Activated gamma-delta T cell (primary cell): ENCODE measurements at regions not wholly inside any gene's neighbourhood (a gene's known extent, or its start where the extent isn't known, plus 50 kb on each side); places are given as distances from the start of the nearest gene placed in this dataset.
"Not testable (repeated sequence)": the region's sequence is repeated elsewhere in the genome, so short reads cannot be mapped to it uniquely, and the experiment has no call there.

Experiments used
- DNase-seq: peaks from one replicate; lab custom pipeline; 2025; lab: John Stamatoyannopoulos, UW

DNA sequence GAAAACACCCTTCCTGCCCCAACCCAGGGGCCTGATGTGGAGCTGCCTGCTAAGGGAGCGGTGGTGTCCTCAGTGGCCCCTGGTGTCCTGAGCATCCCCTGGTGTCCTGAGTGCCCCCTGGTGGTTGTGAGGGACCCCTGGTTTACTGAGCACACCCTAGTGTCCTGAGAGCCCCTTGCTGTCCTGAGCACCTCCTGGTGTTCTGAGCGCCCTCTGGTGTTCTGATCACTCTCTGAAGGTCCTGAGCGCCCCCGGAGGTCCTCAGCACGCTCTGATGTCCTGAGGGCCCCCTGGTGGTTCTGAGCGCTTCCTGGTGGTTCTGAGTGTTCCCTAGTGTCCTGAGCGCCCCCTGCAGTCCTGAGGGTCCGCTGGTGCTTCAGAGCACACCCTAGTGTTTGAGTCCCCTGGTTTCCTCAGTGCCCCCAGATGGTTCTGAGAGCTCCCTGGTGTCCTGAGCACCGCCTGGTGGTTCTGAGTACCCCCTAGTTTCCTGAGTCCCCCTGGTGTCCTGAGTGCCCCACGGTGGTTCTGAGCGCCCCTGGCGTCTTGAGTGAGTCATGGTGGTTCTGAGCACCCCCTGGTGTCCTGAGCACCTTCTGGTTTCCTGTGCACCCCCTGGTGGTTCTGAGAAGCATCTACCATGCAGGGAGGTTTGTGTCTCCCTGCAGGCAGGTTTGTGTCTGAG lies 1004.2 kb downstream of the TMEM121 start:
- no peak for DNase-seq

DNA sequence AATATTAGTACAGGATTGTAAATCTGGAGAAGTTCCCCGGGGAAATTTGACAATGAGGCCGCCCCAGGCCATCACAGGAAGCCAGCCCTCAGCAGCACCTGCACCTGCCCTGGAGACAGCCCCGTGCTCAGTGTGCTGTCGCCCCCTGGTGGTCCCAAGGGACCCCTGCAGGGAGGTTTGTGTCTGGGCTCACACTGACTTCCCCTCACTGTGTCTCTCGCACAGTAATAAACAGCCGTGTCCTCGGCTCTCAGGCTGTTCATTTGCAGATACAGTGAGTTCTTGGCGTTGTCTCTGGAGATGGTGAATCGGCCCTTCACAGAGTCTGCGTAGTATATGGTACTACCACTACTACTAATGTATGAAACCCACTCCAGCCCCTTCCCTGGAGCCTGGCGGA lies 1011.2 kb downstream of the TMEM121 start:
- DNase-seq: not testable (repeated sequence)

DNA sequence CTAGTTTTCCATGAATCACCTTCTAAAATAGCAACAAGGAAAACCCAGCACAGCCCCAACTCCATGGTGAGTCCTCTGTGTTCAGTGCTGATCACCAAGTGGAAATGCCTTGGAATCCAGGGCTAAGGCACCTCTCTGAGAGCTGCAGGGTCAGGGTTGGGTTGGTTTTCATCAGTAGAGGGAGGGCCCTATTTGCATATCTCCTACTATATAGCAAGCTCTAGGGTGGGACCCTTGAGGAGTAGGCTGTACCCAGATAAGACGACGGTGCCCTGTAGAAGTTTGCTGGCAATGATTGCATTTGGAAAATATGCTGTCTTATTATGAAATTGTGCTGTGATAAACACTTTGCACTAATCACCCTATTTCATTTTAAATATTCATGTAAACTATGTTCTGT lies 1011.8 kb downstream of the TMEM121 start:
- DNase-seq: no peak

DNA sequence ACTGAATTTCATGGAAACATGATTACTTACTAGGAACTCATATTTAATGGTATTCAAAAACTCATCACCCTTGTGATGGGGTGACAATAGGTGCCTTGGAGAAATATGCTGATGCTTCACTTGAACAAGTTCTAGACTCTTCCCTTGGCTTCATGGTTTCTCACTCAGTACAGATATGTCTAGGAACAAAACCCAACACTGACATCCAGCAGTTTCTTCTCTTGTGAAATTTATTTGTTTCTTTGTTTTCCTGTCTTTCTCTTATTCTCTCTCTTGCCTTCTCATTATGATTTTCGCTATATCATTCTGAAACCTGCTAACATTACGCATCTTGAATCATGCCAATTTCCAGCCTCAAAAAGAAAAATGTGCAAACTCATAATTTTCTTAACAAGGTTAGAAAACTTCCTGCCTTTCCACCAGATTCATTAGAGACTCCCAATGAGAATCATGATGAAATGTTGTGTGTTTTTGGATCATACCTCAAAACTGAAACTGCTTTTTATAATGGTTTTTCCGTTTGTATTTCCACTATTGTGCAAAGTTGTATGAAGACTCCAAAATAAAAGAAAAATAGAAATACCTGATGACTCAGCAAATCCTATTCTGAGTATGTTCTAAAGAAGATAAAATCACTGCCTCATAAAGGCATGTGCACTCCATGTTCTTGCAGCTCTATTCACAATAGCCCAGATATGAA lies 1021.5 kb downstream of the TMEM121 start:
- DNase-seq: no peak

DNA sequence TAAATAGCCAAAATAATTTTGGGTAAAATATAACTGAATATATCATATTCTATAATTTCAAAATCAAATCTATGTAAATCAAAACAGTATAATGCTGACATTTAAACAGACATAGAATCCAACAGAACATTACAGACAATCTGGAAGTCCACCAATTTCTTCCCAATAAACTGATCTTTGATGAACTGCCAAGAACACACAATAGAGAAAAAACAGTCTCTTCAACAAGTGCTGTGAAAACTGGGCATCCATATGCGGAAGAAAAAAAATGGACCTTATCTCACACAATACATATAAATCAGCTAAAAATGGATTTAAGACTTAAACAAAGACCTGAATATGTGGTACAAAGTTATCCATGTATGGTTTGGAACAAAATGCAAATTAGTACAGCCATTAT lies 1022.7 kb downstream of the TMEM121 start:
- DNase-seq: no peak

DNA sequence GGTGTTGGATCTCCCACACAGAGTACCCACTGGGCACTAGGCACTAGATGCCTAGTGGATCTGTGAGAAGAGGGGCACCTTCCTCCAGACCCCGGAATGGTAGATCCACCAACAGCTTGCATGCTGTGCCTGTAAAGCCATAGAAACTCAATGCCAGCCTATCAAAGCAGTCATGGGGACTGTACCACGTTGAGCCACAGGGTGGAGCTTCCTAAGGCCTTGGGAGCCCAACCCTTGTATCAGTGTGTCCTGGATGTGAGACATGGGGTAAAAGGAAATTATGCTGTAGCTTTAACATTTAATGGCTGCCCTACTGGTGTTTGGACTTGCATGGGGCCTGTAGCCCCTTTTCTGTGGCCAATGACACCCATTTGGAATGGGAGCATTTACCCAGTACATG lies 1024.9 kb downstream of the TMEM121 start:
- DNase-seq: no peak

DNA sequence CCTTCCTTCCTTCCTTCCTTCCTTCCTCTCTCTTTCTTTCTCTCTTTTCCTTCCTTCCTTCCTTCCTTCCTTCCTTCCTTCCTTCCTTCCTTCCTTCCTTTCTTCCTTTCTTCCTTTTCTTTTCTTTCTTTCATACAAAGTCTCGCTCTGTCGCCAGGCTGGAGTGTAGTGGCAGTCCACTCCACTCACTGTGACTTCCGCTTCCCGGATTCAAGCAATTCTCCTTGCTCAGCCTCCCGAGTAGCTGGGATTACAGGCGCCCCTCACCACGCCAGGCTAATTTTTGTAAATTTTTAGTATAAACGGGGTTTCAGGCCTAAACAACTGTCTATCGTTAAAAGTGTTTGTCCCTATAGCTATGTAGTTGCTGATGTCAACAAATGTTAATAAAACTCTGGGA lies 1029.8 kb downstream of the TMEM121 start:
- not testable (repeated sequence) for DNase-seq

DNA sequence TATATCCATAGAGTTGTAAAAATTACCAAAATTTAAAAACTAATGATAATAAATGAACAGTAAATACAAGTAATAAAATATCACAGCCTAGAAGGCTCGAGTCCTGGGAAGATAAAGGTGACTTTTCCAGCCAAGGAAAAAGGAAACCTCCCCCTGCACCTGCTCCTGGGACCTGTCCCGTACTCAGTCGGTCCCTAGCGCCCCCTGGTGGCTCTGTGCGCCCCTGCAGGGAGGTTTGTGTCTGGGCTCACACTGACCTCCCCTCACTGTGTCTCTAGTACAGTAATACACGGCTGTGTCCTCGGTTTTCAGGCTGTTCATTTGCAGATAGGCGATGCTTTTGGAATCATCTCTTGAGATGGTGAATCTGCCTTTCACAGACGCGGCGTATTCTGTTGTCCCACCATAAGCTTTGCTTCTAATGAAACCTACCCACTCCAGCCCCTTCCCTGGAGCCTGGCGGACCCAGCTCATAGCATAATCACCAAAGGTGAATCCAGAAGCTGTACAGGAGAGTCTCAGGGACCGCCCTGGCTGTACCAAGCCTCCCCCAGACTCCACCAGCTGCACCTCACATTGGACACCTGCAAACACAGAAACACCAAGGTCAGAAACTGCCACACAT lies 1030.4 kb downstream of the TMEM121 start:
- peak; percentile 39 for DNase-seq

DNA sequence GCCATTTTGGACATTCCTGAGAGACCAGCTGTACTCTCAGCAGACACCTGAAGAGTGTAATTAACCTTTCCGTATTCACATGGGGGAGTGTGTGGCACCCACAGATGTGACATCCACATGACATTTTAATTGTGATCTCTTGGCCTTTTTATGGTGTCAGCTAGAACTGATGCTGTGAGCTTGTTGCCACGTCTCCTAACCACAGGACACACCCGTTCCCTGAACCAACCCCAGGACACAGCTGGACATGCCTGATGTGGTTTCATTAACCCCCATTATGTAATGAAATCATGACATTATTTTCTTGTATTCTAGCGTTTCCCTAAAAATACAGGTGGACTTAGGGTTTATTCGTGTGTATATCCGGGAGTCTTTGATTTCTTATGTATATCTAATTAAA lies 1036.1 kb downstream of the TMEM121 start:
- DNase-seq: no peak

DNA sequence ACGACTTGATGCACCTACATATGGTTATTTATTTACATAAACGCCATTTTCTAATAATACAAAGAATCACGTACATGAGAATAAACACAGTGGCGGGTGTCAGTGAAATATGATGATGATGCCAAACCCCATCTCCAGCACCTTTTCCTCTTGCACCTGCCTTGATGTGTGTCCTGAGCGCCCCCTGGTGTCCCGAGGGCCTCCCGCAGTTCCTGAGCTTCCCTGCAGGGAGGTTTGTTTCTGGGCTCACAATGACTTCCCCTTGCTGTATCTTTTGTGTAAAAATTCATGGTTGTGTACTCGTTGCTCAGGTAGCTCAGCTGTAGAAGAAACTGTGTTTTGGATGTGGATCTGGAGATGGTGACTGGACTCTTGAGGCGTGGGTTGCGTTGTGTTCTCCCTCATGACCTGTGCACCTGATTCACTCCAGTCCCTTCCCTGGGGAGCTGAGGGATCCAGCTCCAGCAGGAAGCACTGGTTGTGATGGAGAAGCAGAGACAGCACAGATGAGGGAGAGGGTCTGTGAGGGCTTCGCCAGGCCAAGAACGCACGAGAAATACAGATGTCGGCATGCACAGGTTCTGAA lies 1037.8 kb downstream of the TMEM121 start:
- DNase-seq: no peak

DNA sequence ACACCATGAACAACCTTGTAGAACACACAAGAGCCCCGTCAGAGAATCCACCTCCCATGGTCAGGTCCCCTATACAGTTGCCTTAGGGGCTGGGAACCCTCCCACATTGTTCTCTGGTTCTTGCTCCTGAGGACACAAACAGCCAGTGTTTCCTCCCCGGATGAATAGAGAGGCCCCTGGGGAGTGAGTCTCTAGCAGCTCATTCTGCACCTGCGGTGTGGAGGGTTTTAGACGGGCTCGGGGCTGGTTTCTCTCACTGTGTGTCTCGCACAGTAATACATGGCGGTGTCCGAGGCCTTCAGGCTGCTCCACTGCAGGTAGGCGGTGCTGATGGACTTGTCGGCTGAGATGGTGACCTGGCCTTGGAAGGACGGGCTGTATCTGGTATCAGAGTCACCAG lies 1052.1 kb downstream of the TMEM121 start:
- DNase-seq: no peak

DNA sequence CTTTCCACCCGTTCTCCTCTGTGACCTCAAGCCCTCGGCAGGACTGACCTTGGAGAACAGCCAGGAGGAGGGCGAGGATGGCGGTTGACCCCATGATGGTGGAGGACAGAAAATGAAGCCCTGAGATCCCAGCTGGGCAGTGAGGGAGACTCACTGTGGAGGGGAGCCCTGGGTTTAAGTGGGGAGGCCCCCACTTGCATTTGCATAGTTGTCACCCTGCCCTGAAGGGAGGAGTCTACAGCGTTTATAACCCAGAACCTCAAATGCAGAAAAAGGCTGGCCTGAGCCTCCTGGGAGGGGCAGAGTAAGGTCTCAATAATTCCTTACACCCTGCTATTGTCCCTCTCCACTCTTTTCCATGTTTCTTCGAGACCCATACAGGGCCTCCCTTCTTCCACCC lies 1052.7 kb downstream of the TMEM121 start:
- no peak for DNase-seq

DNA sequence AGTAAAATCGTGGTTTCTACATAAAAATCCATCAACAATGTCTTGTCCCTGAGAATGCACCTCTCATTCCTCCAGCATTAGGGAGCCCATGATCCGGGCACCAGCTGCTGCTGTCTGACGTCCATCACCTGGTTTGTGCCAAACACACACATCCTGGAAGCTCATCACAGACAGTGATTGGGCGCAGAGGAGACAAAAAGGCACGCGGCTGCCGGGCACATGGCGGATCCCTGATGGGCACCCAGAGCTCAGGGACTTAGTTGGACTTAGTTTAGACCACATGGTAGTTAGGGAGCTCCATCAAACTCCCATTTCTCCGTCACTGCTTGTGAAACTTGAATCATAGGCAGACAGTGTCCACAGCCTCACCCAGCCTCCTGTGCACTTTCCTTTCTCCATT lies 1059.3 kb downstream of the TMEM121 start:
- DNase-seq: no peak

DNA sequence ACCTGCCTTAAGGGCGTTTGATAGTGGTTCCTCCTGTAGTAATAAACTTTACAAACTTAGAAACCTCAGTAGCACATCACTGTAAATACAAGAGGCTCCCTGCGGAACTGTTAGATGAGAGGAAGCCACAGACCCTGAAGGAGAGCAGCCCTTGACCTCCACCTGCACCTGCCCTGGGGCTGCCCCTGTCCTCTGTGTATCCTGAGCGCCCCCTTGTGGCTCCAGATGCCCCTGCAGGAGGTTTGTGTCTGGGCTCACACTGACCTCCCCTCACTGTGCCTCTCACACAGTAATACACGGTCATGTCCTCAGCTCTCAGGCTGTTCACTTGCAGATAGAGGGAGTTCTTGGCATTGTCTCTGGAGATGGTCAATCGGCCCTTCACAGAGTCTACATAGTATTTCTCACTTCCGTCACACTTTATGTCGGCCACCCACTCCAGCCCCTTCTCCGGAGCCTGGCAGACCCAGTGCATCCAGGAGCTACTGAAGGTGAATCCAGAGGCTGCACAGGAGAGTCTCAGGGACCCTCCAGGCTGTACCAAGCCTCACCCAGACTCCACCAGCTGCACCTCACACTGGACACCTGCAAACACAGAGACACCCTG lies 1059.8 kb downstream of the TMEM121 start:
- no peak for DNase-seq

DNA sequence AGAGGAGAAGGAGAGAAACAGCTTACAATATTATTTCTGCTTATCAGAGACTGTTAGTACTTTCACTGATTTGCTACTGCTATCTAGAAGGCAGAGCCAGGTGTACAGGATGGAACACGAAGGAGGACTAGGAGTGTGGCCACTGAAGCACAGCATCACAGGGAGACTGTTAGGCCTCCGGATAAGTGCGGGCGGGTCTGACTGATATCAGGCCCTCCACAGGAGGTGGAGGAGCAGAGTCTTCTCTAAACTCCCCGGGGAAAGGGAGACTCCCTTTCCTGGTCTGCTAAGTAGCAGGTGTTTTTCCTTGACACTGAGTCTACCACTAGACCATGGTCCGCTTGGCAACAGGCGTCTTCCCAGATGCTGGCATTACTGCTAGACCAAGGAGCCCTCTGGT lies 1065.2 kb downstream of the TMEM121 start:
- not testable (repeated sequence) for DNase-seq

DNA sequence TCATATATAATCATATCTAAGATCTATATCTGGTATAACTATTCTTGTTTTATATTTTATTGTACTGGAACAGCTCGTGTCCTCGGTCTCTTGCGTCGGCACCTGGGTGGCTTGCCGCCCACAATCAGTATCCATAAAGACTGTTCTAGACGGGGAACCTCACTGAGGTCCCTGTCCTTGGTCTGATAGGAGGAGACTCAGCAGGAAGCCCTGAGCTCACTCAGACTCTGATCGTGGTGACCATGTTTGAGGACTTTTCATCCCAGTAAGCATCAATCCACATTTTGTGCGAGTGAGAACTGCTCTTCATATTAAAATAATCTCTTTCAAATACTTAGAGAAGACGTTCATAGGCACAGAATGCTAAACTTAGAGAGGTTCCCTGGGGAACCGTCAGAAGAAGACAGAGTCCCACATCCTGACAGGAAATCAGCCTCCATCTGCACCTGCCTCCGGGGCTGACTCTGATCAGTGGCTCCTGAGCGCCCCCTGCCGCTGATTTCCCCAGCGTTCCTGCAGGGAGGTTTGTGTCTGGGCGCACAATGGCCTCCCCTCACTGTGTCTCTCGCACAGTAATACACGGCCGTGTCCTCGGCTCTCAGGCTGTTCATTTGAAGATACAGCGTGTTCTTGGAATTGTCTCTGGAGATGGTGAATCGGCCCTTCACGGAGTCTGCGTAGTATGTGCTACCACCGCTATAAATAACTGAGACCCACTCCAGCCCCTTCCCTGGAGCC lies 1065.9 kb downstream of the TMEM121 start:
- DNase-seq: not testable (repeated sequence)

DNA sequence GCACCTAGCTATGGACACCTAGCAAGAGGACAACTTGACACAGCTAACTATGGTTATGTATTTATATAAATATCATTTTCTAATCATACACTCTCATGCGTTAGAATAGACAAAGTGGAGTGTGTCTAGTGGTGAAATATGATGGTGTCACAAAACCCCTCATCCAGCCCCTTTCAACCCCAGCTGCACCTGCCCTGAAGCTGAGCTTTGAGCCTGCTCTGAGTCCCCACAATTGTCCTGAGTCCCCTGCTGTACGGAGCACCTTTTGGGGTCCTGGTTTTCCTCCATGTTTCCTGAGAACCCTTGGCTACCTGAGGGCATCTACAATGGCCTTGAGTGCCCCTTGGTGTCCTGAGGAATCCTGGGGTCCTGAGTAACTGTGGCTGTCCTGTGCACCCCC lies 1072.8 kb downstream of the TMEM121 start:
- no peak for DNase-seq

DNA sequence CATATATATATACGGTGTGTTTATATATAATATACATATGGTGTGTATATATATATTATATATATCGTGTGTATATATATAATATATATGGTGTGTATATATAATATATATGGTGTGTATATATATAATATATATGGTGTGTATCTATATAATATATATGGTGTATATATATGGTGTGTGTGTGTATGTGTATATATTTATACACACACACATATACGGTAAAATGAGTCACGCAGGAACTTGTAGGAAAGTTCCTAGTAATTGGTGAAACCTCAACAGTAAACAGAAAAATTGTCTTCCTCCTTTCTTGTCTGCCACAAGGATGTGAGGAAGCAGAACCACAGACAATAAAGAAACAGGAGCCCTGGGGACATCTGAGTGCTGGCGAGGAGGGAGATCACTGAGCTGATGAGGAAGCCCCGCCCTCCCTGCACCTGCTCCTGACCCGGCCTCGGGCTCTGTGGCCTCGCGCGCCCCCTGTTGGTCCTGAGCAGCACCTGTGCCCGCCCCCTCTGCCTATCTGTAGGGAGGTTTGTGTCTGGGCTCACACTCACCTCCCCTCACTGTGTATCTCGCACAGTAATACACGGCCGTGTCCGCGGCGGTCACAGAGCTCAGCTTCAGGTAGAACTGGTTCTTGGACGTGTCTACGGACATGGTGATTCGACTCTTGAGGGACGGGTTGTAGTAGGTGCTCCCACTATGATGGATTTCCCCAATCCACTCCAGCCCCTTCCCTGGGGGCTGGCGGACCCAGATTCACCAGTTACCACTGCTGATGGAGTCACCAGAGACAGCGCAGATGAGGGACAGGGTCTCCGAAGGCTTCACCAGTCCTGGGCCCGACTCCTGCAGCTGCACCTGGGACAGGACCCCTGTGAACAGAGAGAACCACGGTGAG lies 1079.4 kb downstream of the TMEM121 start:
- DNase-seq: no peak

DNA sequence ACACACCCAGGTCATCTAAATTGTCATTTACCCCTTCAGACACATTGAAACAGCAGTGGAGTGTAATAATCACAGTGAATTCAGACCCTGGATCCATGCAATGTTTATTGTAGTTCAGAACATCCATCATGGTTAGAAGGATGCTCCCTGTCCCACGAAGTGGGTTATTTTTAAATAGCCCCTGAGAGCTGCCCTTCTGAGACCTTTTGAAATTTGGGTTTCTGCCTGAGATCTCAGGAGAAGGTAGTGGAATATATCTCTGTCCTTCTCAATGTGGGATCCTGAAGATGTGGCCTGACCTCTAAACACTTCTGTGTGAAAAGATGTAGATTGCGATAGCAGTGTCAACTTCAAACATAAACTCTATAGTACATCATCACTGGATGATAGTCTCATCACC lies 1080.6 kb downstream of the TMEM121 start:
- no peak for DNase-seq

DNA sequence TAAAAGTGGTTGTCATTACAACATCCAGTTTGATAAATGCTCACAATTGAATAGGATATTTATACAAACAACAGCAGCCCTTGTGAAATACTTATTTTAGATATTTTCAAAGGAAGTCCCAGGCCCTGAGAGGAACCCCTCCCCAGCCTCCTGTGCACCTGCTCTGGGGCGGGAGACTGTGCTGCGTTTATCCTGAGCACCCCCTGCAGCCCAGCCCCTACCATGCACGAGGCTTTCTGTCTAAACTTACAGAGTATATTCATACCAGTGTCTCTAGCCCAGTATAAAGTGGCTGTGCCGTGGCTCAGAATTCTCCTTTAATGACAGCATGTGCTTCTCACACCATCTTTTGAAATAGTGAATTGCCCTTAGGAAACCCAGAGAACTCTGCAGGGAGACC lies 1084.3 kb downstream of the TMEM121 start:
- no peak for DNase-seq

DNA sequence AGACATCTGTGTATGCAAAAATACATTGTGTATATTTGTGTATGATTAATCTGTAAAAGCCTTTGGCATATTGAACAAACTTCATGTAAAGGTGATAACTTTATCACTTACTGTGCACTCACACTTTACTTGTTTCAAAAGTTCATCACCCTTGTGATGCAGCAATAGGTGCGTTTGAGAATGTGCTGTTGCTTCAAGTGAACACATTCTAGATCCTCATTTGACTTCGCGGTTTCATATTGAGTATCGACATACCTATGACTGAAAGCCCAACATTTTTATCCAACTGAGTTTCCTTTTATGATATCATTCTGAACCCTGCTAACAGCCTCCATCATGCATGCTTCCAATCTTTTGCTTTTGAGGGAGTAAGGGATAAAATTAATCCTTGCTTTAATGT lies 1086.9 kb downstream of the TMEM121 start:
- no peak for DNase-seq
